Kidney (tissue), 13 donors: ENCODE measurements at regions not wholly inside any gene's neighbourhood (a gene's known extent, or its start where the extent isn't known, plus 50 kb on each side); places are given as distances from the start of the nearest gene placed in this dataset.

Experiments
- DNase-seq, 5 donors: peaks; one replicate each; pipeline ENCODE4 v3.0.0-alpha.2; 2013 to 2020
- FAIRE-seq: peaks from 2 replicates; lab custom pipeline; 2012; peaks lifted over from hg19 to GRCh38; lab: Jason Lieb, UNC
- H3K27ac ChIP-seq, 2 donors: one replicate each; pipeline ENCODE4 v1.7.0; 2013; ENCODE audit warnings: low read depth in 2 of 2, low read length in 2 of 2, inconsistent platforms in 1 of 2
- H3K27me3 ChIP-seq: one replicate; pipeline ENCODE4 v1.7.1; 2013; ENCODE audit warnings: low read length, inconsistent platforms; ENCODE audit not compliant: control insufficient read depth, insufficient read depth
- H3K36me3 ChIP-seq, 3 donors: one replicate each; pipeline versions ENCODE4 v1.7.0 to v1.7.1; 2013; ENCODE audit warnings: low read length in 3 of 3, control low read depth in 1 of 3, inconsistent platforms in 1 of 3; ENCODE audit not compliant: insufficient read depth in 3 of 3, control insufficient read depth in 2 of 3
- H3K4me1 ChIP-seq, 3 donors: one replicate each; pipeline versions ENCODE4 v1.7.0 to v1.7.1; 2013; ENCODE audit warnings: low read length in 3 of 3, inconsistent platforms in 1 of 3, low read depth in 1 of 3; ENCODE audit not compliant: control insufficient read depth in 2 of 3, insufficient read depth in 2 of 3
- H3K4me3 ChIP-seq, 3 donors: one replicate each; pipeline versions ENCODE4 v1.7.0 to v1.8.1; 2013; ENCODE audit warnings: low read length in 3 of 3, control low read depth in 1 of 3, inconsistent platforms in 1 of 3
- H3K9ac ChIP-seq, 3 donors: one replicate each; pipeline versions ENCODE4 v1.7.0 to v1.7.1; 2013; ENCODE audit warnings: low read length in 3 of 3, control low read depth in 1 of 3, inconsistent platforms in 1 of 3
- H3K9me3 ChIP-seq, 3 donors: one replicate each; pipeline versions ENCODE4 v1.7.0 to v1.7.1; 2013; ENCODE audit warnings: low read length in 3 of 3, control low read depth in 1 of 3, inconsistent platforms in 1 of 3; ENCODE audit not compliant: control insufficient read depth in 2 of 3, insufficient read depth in 1 of 3
- CTCF ChIP-seq: IDR thresholded peaks from 3 replicates; pipeline ENCODE4 v1.5.1; 2012; ENCODE audit warnings: mild to moderate bottlenecking, moderate library complexity, borderline replicate concordance; ENCODE audit not compliant: insufficient read depth; ENCODE audit errors: extremely low read depth
- intact Hi-C: fragments of 100-400 bp; cut with DNase I; formaldehyde crosslinking; loops from one replicate; pipeline ENCODE4 v1.11.1; 2022
- donor health status: control.
- donor health status: control.
- donor health status: control.
- donor health status: control.
- donor health status: control.
- donor health status: DM: yes; HTN: yes; CAD: no.
- donor health status: Normal renal cell carcinoma (clear cell type).

- H3K36me3 ChIP-seq = no peaks in the 10 kb centered on the region
- DNase-seq (peak in 1 of 5 donors; percentile 77), FAIRE-seq (no peak)
- intact Hi-C loops = no loop called here
- no peaks in the 10 kb centered on the region for H3K27me3 ChIP-seq
- peaks cover 0 to 12% (median 9%) of the 10 kb centered on the region in 3 donors for H3K4me1 ChIP-seq
- no peak overlapping the region for H3K9ac ChIP-seq
- peak overlapping the region in 1 of 2 donors; percentile 22 for H3K27ac ChIP-seq
- no peak for TF ChIP-seq CTCF
- no peaks in the 10 kb centered on the region for H3K9me3 ChIP-seq
- no peak overlapping the region for H3K4me3 ChIP-seq
Measured at GRCh38 chr16:85422196-85422631, 190.9 kb upstream of the GSE1 start.

- H3K4me3 ChIP-seq = no peak overlapping the region
- intact Hi-C loops = no loop called here
- H3K27ac ChIP-seq = peak overlapping the region; percentile 14 to 43
- peak; percentile 83 to 91 (median 88) for DNase-seq
- no peak overlapping the region for H3K9ac ChIP-seq
- FAIRE-seq = no peak
- no peaks in the 10 kb centered on the region for H3K9me3 ChIP-seq
- TF ChIP-seq CTCF = no peak
- no peaks in the 10 kb centered on the region for H3K36me3 ChIP-seq
- peaks cover 0 to 12% (median 9%) of the 10 kb centered on the region in 3 donors for H3K4me1 ChIP-seq
- H3K27me3 ChIP-seq = no peaks in the 10 kb centered on the region
Measured at GRCh38 chr16:85422632-85423550, 190.2 kb upstream of the GSE1 start.

GRCh38 chr16:85423631-85424030, 189.5 kb upstream of the GSE1 start:
- DNase-seq (peak in 1 of 5 donors; percentile 72), FAIRE-seq (no peak)
- no peak overlapping the region for H3K4me3 ChIP-seq
- H3K9ac ChIP-seq = no peak overlapping the region
- H3K36me3 ChIP-seq = no peaks in the 10 kb centered on the region
- no peak for TF ChIP-seq CTCF
- intact Hi-C loops = no loop called here
- no peaks in the 10 kb centered on the region for H3K27me3 ChIP-seq
- H3K27ac ChIP-seq = no peak overlapping the region
- no peaks in the 10 kb centered on the region for H3K9me3 ChIP-seq
- peaks cover 0 to 12% (median 9%) of the 10 kb centered on the region in 3 donors for H3K4me1 ChIP-seq
